ENCODE measurements at regions not wholly inside any gene's neighbourhood (a gene's known extent, or its start where the extent isn't known, plus 50 kb on each side); places are given as distances from the start of the nearest gene placed in this dataset.

DNA sequence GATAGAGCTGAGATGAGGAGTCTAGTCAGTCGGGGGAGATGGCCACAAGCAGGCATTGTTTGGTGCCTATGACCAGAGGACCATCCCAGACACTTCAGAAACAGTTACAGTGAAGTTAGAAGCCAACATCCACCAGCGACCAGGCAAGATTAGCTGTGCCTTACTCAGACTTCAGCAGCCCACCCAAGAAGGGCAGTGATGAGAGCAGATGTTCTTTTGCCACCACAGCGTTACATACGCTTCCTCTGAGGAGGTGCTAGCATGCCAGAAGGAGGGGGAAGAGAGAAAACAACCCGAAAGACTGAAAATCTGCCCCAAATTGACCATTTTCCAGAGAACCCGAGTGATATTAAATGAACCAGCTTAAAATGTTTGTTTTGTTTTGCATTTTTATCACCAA, 186.8 kb downstream of the PRL start:
- TF ChIP-seq, protein P1, sequence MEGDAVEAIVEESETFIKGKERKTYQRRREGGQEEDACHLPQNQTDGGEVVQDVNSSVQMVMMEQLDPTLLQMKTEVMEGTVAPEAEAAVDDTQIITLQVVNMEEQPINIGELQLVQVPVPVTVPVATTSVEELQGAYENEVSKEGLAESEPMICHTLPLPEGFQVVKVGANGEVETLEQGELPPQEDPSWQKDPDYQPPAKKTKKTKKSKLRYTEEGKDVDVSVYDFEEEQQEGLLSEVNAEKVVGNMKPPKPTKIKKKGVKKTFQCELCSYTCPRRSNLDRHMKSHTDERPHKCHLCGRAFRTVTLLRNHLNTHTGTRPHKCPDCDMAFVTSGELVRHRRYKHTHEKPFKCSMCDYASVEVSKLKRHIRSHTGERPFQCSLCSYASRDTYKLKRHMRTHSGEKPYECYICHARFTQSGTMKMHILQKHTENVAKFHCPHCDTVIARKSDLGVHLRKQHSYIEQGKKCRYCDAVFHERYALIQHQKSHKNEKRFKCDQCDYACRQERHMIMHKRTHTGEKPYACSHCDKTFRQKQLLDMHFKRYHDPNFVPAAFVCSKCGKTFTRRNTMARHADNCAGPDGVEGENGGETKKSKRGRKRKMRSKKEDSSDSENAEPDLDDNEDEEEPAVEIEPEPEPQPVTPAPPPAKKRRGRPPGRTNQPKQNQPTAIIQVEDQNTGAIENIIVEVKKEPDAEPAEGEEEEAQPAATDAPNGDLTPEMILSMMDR (IDR thresholded peaks at IDR 0.05): no peak
- TF ChIP-seq EP300 (IDR thresholded peaks at IDR 0.05) (no peak), POLR2AphosphoS5 (IDR thresholded peaks at IDR 0.05) (no peak), POLR2A (IDR thresholded peaks at IDR 0.05; ENCODE audit: low read depth) (no peak)

All from esophagus muscularis mucosa (tissue), 4 donors.